ENCODE measurements at regions not wholly inside any gene's neighbourhood (a gene's known extent, or its start where the extent isn't known, plus 50 kb on each side); places are given as distances from the start of the nearest gene placed in this dataset.
"Not testable (repeated sequence)": the region's sequence is repeated elsewhere in the genome, so short reads cannot be mapped to it uniquely, and the experiment has no call there.

DNA sequence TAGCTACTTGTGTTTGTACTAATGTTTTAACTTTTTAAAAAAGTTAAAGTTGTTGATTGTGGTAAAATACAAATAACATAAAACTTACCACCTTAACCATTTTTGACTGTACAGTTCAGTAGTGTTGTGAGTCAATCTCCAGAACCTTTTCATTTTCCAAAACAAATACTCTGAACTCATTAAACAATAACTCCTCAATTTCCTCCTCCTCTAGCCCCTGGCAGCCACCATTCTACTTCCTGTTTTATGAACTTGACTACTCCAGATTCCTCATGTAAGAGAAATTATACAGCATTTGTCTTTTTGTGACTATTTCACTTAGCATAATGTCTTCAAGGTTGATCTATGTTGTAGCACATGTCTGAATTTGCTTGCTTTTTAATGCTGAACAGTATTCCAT lies 299.1 kb upstream of the AMIGO2 start:
- H3K4me3 Mint-ChIP-seq: no peak overlapping the region
- no peak for ATAC-seq
- ChIA-PET POLR2A (no interaction called here), CTCF (no interaction called here)
- H3K27me3 Mint-ChIP-seq (ENCODE audit: low read depth): no peaks in the 10 kb centered on the region
- peaks cover 40% of the 10 kb centered on the region for H3K4me1 Mint-ChIP-seq (ENCODE audit: low read depth)
- peak overlapping the region; percentile 5 for H3K27ac Mint-ChIP-seq
- H3K36me3 Mint-ChIP-seq (ENCODE audit: low read depth): peaks cover 30% of the 10 kb centered on the region
- H3K9me3 Mint-ChIP-seq (ENCODE audit: insufficient read depth): no peaks in the 10 kb centered on the region
- DNase-seq: no peak

DNA sequence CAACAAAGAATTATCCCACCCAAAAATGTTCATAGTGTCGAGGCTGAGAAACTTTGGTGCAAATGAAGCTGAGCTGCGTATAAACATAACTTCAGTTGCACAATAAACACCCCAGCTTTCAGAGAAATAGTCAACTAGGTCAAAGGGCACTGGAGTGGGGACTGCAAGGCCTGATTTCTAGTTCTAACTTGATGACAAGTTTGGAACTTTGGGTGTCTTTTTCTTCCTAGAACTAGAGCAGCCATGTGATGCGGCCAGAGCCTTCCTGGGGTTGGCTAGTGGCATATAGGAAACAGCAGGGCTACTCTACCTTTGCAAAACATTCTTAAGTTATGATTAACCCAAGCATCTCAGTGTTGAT lies 298.4 kb upstream of the AMIGO2 start:
- ATAC-seq (no peak), DNase-seq (no peak)
- H3K4me1 Mint-ChIP-seq (ENCODE audit: low read depth): peaks cover 39% of the 10 kb centered on the region
- no peaks in the 10 kb centered on the region for H3K9me3 Mint-ChIP-seq (ENCODE audit: insufficient read depth)
- no peak overlapping the region for H3K27ac Mint-ChIP-seq
- no peak overlapping the region for H3K4me3 Mint-ChIP-seq
- ChIA-PET CTCF (interaction anchor here (1.0 to 1.2 kb wide), 3 partner anchors 10 to 19 kb away, joined by 3 to 5 read pairs (median 4); no protein-coding TSS in a partner anchor), POLR2A (no interaction called here)
- H3K27me3 Mint-ChIP-seq (ENCODE audit: low read depth): no peaks in the 10 kb centered on the region
- H3K36me3 Mint-ChIP-seq (ENCODE audit: low read depth): peaks cover 32% of the 10 kb centered on the region

DNA sequence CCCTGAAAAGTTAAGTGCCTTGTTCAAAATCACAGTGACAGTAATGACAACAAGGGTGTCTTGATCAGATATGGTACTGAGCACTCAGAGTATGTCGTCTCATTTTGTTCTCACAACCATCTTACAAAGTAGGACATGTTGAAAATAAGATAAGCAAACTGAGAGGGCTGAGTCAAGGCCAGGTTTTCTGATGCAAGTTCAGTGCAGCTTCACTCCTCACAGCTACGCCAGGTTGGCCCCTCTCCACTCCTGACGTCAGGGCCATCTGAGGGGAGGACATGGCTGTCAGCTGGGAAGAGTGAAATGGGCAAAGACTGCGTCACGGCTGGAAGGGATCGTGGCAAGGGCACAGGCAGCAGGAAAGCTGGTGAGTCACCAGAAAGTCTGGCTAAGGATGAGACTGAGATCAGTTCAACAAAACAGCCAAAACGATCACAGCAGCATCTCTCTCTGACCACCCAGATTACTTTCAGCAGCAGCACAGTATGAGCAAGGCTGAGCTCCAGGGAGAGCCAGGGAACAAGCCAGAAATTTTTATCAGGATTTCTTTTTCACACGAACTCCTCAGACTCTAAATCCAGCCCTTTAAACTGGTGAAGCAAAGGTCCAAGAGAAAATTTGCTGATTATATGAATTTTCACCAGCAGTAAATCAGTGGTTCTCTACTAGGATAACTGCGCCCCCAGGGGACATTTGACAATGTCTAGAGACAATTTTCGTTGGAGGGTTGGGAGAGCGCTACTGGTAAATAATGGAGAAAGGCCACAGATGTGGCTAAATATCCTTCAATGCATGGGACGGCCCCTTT lies 297.9 kb upstream of the AMIGO2 start:
- ChIA-PET CTCF (interaction anchor here (1.0 to 1.2 kb wide), 3 partner anchors 10 to 20 kb away, joined by 3 to 5 read pairs (median 4); no protein-coding TSS in a partner anchor), POLR2A (interaction anchor here (0.5 kb wide), 1 partner anchor 343 kb away, joined by 3 read pairs; no protein-coding TSS in a partner anchor)
- peaks cover 34% of the 10 kb centered on the region for H3K36me3 Mint-ChIP-seq (ENCODE audit: low read depth)
- no peak for ATAC-seq
- H3K9me3 Mint-ChIP-seq (ENCODE audit: insufficient read depth): no peaks in the 10 kb centered on the region
- peaks cover 37% of the 10 kb centered on the region for H3K4me1 Mint-ChIP-seq (ENCODE audit: low read depth)
- H3K4me3 Mint-ChIP-seq: no peak overlapping the region
- no peak for DNase-seq
- H3K27me3 Mint-ChIP-seq (ENCODE audit: low read depth): no peaks in the 10 kb centered on the region
- H3K27ac Mint-ChIP-seq: no peak overlapping the region

- Mint-ChIP-seq H3K27me3 (ENCODE audit: low read depth) (no peaks in the 10 kb centered on the region), H3K27ac (no peak overlapping the region), H3K4me1 (ENCODE audit: low read depth) (peaks cover 32% of the 10 kb centered on the region), H3K9me3 (ENCODE audit: insufficient read depth) (no peaks in the 10 kb centered on the region), H3K4me3 (no peak overlapping the region), H3K36me3 (ENCODE audit: low read depth) (peaks cover 35% of the 10 kb centered on the region)
- ChIA-PET POLR2A (interaction anchor here (0.5 kb wide), 1 partner anchor 342 kb away, joined by 3 read pairs; no protein-coding TSS in a partner anchor), CTCF (interaction anchor here (1.2 to 1.6 kb wide), 2 partner anchors 9 to 11 kb away, joined by 5 to 8 read pairs; no protein-coding TSS in a partner anchor)
- DNase-seq: no peak
- ATAC-seq: no peak
These were observed 297.2 kb upstream of the AMIGO2 start for GRCh38 chr12:47376927-47377326.

- H3K27ac Mint-ChIP-seq: no peak overlapping the region
- CTCF ChIA-PET: no interaction called here
- peaks cover 20% of the 10 kb centered on the region for H3K4me1 Mint-ChIP-seq (ENCODE audit: low read depth)
- POLR2A ChIA-PET: no interaction called here
- DNase-seq (no peak), ATAC-seq (no peak)
- H3K9me3 Mint-ChIP-seq (ENCODE audit: insufficient read depth): no peaks in the 10 kb centered on the region
- H3K36me3 Mint-ChIP-seq (ENCODE audit: low read depth): peaks cover 32% of the 10 kb centered on the region
- no peaks in the 10 kb centered on the region for H3K27me3 Mint-ChIP-seq (ENCODE audit: low read depth)
- no peak overlapping the region for H3K4me3 Mint-ChIP-seq
These were observed 293.9 kb upstream of the AMIGO2 start for GRCh38 chr12:47373554-47374150.

- DNase-seq: no peak
- ChIA-PET CTCF (interaction anchor here (0.9 to 5.2 kb wide), 4 partner anchors 8 to 27 kb away, joined by 3 to 18 read pairs (median 4); no protein-coding TSS in a partner anchor), POLR2A (interaction anchor here (0.7 to 1.1 kb wide), 2 partner anchors 9 to 27 kb away, joined by 3 read pairs; no protein-coding TSS in a partner anchor)
- peaks cover 30% of the 10 kb centered on the region for H3K36me3 Mint-ChIP-seq (ENCODE audit: low read depth)
- ATAC-seq: no peak
- H3K4me3 Mint-ChIP-seq: no peak overlapping the region
- H3K9me3 Mint-ChIP-seq (ENCODE audit: insufficient read depth): no peaks in the 10 kb centered on the region
- no peak overlapping the region for H3K27ac Mint-ChIP-seq
- no peaks in the 10 kb centered on the region for H3K27me3 Mint-ChIP-seq (ENCODE audit: low read depth)
- peaks cover 9% of the 10 kb centered on the region for H3K4me1 Mint-ChIP-seq (ENCODE audit: low read depth)
These were observed 290.7 kb upstream of the AMIGO2 start for GRCh38 chr12:47370421-47370820.

- peaks cover 11% of the 10 kb centered on the region for H3K4me1 Mint-ChIP-seq (ENCODE audit: low read depth)
- ATAC-seq: no peak
- CTCF ChIA-PET: interaction anchor here (0.9 to 5.2 kb wide), 7 partner anchors 12 to 337 kb away, joined by 3 to 19 read pairs (median 4); no protein-coding TSS in a partner anchor
- H3K27me3 Mint-ChIP-seq (ENCODE audit: low read depth): no peaks in the 10 kb centered on the region
- no peak overlapping the region for H3K4me3 Mint-ChIP-seq
- H3K27ac Mint-ChIP-seq: no peak overlapping the region
- no peak for DNase-seq
- peaks cover 26% of the 10 kb centered on the region for H3K36me3 Mint-ChIP-seq (ENCODE audit: low read depth)
- no peaks in the 10 kb centered on the region for H3K9me3 Mint-ChIP-seq (ENCODE audit: insufficient read depth)
- POLR2A ChIA-PET: interaction anchor here (2.2 kb wide), 1 partner anchor 153 kb away, joined by 6 read pairs; no protein-coding TSS in a partner anchor
These were observed 289.3 kb upstream of the AMIGO2 start for GRCh38 chr12:47369085-47369484.

- H3K36me3 Mint-ChIP-seq (ENCODE audit: low read depth): peaks cover 21% of the 10 kb centered on the region
- no peak overlapping the region for H3K4me3 Mint-ChIP-seq
- no peak overlapping the region for H3K27ac Mint-ChIP-seq
- H3K9me3 Mint-ChIP-seq (ENCODE audit: insufficient read depth): no peaks in the 10 kb centered on the region
- ChIA-PET CTCF (interaction anchor here (0.8 to 5.2 kb wide), 9 partner anchors 10 to 335 kb away, joined by 3 to 19 read pairs (median 4); no protein-coding TSS in a partner anchor), POLR2A (interaction anchor here (0.6 to 2.2 kb wide), 2 partner anchors 152 to 293 kb away, joined by 3 to 6 read pairs; no protein-coding TSS in a partner anchor)
- DNase-seq (no peak), ATAC-seq (peak; percentile 18)
- H3K4me1 Mint-ChIP-seq (ENCODE audit: low read depth): peaks cover 10% of the 10 kb centered on the region
- H3K27me3 Mint-ChIP-seq (ENCODE audit: low read depth): no peaks in the 10 kb centered on the region
These were observed 288.3 kb upstream of the AMIGO2 start for GRCh38 chr12:47367912-47368537.

- DNase-seq: no peak
- POLR2A ChIA-PET: no interaction called here
- CTCF ChIA-PET: interaction anchor here (3.5 to 5.2 kb wide), 2 partner anchors 14 to 31 kb away, joined by 18 to 19 read pairs; no protein-coding TSS in a partner anchor
- no peak for ATAC-seq
- H3K27me3 Mint-ChIP-seq (ENCODE audit: low read depth): no peaks in the 10 kb centered on the region
- H3K27ac Mint-ChIP-seq: no peak overlapping the region
- H3K36me3 Mint-ChIP-seq (ENCODE audit: low read depth): peaks cover 13% of the 10 kb centered on the region
- H3K9me3 Mint-ChIP-seq (ENCODE audit: insufficient read depth): no peaks in the 10 kb centered on the region
- H3K4me3 Mint-ChIP-seq: no peak overlapping the region
- peaks cover 20% of the 10 kb centered on the region for H3K4me1 Mint-ChIP-seq (ENCODE audit: low read depth)
These were observed 286.8 kb upstream of the AMIGO2 start for GRCh38 chr12:47366579-47366978.

DNA sequence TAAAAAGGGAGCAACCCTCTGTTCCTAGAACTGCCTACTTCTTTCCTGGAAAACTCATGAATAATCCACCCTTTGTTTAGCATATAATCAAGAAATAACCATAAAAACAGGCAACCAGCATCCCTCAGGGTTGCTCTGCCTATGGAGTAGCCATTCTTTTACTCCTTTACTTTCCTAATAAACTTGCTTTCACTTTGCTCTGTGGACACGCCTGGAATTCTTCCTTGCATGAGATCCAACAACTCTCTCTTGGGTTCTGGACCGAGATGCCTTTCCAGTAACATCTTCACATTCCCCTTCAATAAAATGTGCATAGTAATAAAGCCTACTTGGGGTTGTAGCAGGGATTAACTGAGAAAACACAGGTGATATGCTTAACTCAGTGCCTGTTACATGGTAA lies 286.4 kb upstream of the AMIGO2 start:
- ChIA-PET POLR2A (no interaction called here), CTCF (interaction anchor here (3.5 to 5.2 kb wide), 2 partner anchors 15 to 31 kb away, joined by 18 to 19 read pairs; no protein-coding TSS in a partner anchor)
- H3K4me3 Mint-ChIP-seq: no peak overlapping the region
- peaks cover 13% of the 10 kb centered on the region for H3K36me3 Mint-ChIP-seq (ENCODE audit: low read depth)
- peaks cover 24% of the 10 kb centered on the region for H3K4me1 Mint-ChIP-seq (ENCODE audit: low read depth)
- no peak overlapping the region for H3K27ac Mint-ChIP-seq
- H3K9me3 Mint-ChIP-seq (ENCODE audit: insufficient read depth): no peaks in the 10 kb centered on the region
- ATAC-seq: no peak
- H3K27me3 Mint-ChIP-seq (ENCODE audit: low read depth): no peaks in the 10 kb centered on the region
- DNase-seq: no peak

- not testable (repeated sequence) for H3K4me3 Mint-ChIP-seq; H3K9me3 Mint-ChIP-seq (ENCODE audit: insufficient read depth); H3K27me3 Mint-ChIP-seq (ENCODE audit: low read depth); H3K27ac Mint-ChIP-seq
- Mint-ChIP-seq H3K36me3 (ENCODE audit: low read depth) (peaks cover 11% of the 10 kb centered on the region), H3K4me1 (ENCODE audit: low read depth) (peaks cover 29% of the 10 kb centered on the region)
- DNase-seq (peak; percentile 40), ATAC-seq (peak; percentile 10)
- ChIA-PET CTCF (interaction anchor here (1.0 to 5.8 kb wide), 3 partner anchors 12 to 286 kb away, joined by 3 to 53 read pairs (median 4); partner anchors contain the start of genes AMIGO2 and PCED1B), POLR2A (interaction anchor here (1.3 to 6.1 kb wide), 2 partner anchors 24 to 149 kb away, joined by 4 to 129 read pairs; no protein-coding TSS in a partner anchor)
These were observed 285.8 kb upstream of the AMIGO2 start for GRCh38 chr12:47365443-47366076.
